Kidney (tissue), 13 donors: ENCODE measurements at regions not wholly inside any gene's neighbourhood (a gene's known extent, or its start where the extent isn't known, plus 50 kb on each side); places are given as distances from the start of the nearest gene placed in this dataset.

ENCODE experiments used
- DNase-seq, 5 donors: peaks; one replicate each; pipeline ENCODE4 v3.0.0-alpha.2; 2013 to 2020
- FAIRE-seq: peaks from 2 replicates; lab custom pipeline; 2012; peaks lifted over from hg19 to GRCh38; lab: Jason Lieb, UNC
- H3K27ac ChIP-seq, 2 donors: one replicate each; pipeline ENCODE4 v1.7.0; 2013; ENCODE audit warnings: low read depth in 2 of 2, low read length in 2 of 2, inconsistent platforms in 1 of 2
- H3K27me3 ChIP-seq: one replicate; pipeline ENCODE4 v1.7.1; 2013; ENCODE audit warnings: low read length, inconsistent platforms; ENCODE audit not compliant: control insufficient read depth, insufficient read depth
- H3K36me3 ChIP-seq, 3 donors: one replicate each; pipeline versions ENCODE4 v1.7.0 to v1.7.1; 2013; ENCODE audit warnings: low read length in 3 of 3, control low read depth in 1 of 3, inconsistent platforms in 1 of 3; ENCODE audit not compliant: insufficient read depth in 3 of 3, control insufficient read depth in 2 of 3
- H3K4me1 ChIP-seq, 3 donors: one replicate each; pipeline versions ENCODE4 v1.7.0 to v1.7.1; 2013; ENCODE audit warnings: low read length in 3 of 3, inconsistent platforms in 1 of 3, low read depth in 1 of 3; ENCODE audit not compliant: control insufficient read depth in 2 of 3, insufficient read depth in 2 of 3
- H3K4me3 ChIP-seq, 3 donors: one replicate each; pipeline versions ENCODE4 v1.7.0 to v1.8.1; 2013; ENCODE audit warnings: low read length in 3 of 3, control low read depth in 1 of 3, inconsistent platforms in 1 of 3
- H3K9ac ChIP-seq, 3 donors: one replicate each; pipeline versions ENCODE4 v1.7.0 to v1.7.1; 2013; ENCODE audit warnings: low read length in 3 of 3, control low read depth in 1 of 3, inconsistent platforms in 1 of 3
- H3K9me3 ChIP-seq, 3 donors: one replicate each; pipeline versions ENCODE4 v1.7.0 to v1.7.1; 2013; ENCODE audit warnings: low read length in 3 of 3, control low read depth in 1 of 3, inconsistent platforms in 1 of 3; ENCODE audit not compliant: control insufficient read depth in 2 of 3, insufficient read depth in 1 of 3
- intact Hi-C: fragments of 100-400 bp; cut with DNase I; formaldehyde crosslinking; loops from one replicate; pipeline ENCODE4 v1.11.1; 2022
- TF ChIP-seq, protein P1 (sequence below): IDR thresholded peaks from 3 replicates; pipeline ENCODE4 v1.5.1; 2012; ENCODE audit warnings: mild to moderate bottlenecking, moderate library complexity, borderline replicate concordance; ENCODE audit not compliant: insufficient read depth; ENCODE audit errors: extremely low read depth
- donor health status: control.
- donor health status: control.
- donor health status: control.
- donor health status: control.
- donor health status: control.
- donor health status: DM: yes; HTN: yes; CAD: no.
- donor health status: Normal renal cell carcinoma (clear cell type).

DNA sequence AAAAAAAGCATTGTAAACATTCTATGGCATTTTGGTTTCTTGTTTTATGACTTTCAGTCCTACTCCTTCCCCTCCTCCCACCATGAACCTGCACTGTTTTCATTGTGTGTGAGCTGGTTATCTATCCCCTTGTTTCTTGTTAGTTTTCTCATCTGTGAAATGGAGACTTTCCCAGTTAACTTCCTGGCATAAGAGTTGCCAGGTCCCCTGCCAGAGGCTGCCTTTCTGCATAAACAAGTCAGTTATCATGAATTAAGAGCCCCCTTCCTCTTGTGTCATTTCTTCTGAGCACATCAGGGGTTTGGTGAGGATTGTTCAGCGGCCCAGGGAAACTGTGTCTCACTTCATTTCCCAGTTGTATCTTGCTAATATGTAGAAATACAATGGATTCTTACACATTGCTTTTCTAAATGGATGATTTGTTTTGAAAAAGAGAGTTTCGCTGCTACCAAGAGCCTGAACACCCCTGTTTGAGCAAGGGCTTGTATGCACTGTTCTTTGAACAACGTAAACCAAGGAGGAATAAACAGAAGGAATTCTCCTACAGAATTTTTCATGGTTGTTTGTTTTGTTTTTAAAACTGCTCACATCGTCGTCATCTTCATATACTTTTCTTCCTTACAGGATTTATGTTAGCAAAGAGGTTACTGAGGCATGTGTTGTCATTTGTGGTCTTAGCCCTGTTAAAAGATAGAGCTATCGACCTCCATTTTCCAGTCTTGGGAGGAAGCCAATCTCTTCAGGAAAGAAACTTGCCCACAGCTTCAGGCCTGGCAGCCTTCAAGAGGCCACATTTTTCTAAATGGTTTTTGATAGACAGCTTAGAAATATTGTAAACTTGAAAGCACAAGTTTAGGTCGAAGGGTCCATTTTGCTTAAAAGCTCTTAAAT, 144.6 kb upstream of the IL12A start:
- DNase-seq (peak in 1 of 5 donors; percentile 50), FAIRE-seq (no peak)
- Histone ChIP-seq H3K36me3 (no peaks in the 10 kb centered on the region), H3K9ac (no peak overlapping the region), H3K27me3 (no peaks in the 10 kb centered on the region), H3K4me1 (peaks cover 0 to 8% (median 3%) of the 10 kb centered on the region in 3 donors), H3K4me3 (no peak overlapping the region), H3K9me3 (no peaks in the 10 kb centered on the region), H3K27ac (no peak overlapping the region)
- intact Hi-C loops = no loop called here
- TF ChIP-seq, protein P1, sequence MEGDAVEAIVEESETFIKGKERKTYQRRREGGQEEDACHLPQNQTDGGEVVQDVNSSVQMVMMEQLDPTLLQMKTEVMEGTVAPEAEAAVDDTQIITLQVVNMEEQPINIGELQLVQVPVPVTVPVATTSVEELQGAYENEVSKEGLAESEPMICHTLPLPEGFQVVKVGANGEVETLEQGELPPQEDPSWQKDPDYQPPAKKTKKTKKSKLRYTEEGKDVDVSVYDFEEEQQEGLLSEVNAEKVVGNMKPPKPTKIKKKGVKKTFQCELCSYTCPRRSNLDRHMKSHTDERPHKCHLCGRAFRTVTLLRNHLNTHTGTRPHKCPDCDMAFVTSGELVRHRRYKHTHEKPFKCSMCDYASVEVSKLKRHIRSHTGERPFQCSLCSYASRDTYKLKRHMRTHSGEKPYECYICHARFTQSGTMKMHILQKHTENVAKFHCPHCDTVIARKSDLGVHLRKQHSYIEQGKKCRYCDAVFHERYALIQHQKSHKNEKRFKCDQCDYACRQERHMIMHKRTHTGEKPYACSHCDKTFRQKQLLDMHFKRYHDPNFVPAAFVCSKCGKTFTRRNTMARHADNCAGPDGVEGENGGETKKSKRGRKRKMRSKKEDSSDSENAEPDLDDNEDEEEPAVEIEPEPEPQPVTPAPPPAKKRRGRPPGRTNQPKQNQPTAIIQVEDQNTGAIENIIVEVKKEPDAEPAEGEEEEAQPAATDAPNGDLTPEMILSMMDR = no peak

DNA sequence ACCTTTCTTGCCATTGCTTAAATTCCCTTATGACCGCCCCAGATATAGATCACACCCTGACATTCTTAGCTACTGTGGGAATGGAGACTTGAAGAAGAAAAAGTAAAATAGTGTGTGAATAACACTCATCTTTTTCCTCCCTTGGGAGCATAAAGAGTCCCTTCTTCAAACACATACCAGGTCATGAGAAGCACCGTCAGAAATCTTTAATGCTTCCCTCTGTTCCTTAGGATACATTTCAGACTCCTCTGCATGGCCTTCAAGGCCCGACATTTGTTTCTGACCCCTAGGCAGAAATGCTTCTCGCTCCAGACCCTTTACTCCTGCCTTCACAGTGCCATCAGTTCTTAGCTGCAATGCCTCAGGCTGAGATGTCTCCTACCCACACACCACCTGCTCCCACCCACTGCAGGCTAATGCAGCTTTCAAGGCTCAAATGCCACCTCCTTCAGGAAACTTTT, 143.8 kb upstream of the IL12A start:
- H3K4me3 ChIP-seq = no peak overlapping the region
- intact Hi-C loops = no loop called here
- peaks cover 0 to 8% (median 3%) of the 10 kb centered on the region in 3 donors for H3K4me1 ChIP-seq
- H3K9me3 ChIP-seq = no peaks in the 10 kb centered on the region
- H3K36me3 ChIP-seq = no peaks in the 10 kb centered on the region
- H3K9ac ChIP-seq = no peak overlapping the region
- DNase-seq = no peak
- TF ChIP-seq, protein P1 = no peak
- no peaks in the 10 kb centered on the region for H3K27me3 ChIP-seq
- FAIRE-seq = no peak
- H3K27ac ChIP-seq = no peak overlapping the region

DNA sequence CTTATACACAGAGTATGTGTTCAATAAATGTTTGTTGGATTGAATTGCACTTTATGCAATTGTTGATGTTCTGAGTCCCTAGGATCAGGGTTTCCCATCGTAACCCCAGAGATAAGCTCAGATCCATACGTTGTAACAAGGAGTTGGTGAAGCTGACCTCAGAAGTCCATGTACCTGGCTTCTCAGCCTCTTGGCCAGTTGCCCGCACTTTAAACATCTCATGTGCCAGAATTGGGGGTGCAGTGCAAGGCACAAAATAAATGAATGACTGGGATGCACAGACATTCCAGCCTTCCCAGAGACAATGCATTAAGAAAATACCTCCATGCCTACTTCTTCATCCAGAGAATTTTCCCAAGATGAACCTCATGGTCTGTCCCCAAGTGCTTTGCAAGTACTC, 142.9 kb upstream of the IL12A start:
- Histone ChIP-seq H3K27me3 (no peaks in the 10 kb centered on the region), H3K9me3 (no peaks in the 10 kb centered on the region), H3K4me1 (peaks cover 0 to 8% (median 3%) of the 10 kb centered on the region in 3 donors), H3K9ac (no peak overlapping the region), H3K4me3 (no peak overlapping the region), H3K27ac (no peak overlapping the region), H3K36me3 (no peaks in the 10 kb centered on the region)
- FAIRE-seq (no peak), DNase-seq (no peak)
- TF ChIP-seq, protein P1 = no peak
- intact Hi-C loops = no loop called here
